Calu3 (cell line): ENCODE measurements at regions not wholly inside any gene's neighbourhood (a gene's known extent, or its start where the extent isn't known, plus 50 kb on each side); places are given as distances from the start of the nearest gene placed in this dataset.

Experiments
- BruUV-seq: library from RNA; stranded (reverse); fragments of 400-500 nt; replicated peaks from 2 replicates; lab custom pipeline; 2021; lab: Mats Ljungman, UMichigan
- CTCF ChIA-PET: fragments of 300-600 bp; sonication (Branson Sonifier 250); formaldehyde crosslinking; loops from one replicate; lab custom pipeline; 2022; ENCODE audit warnings: antibody characterized with exemption; lab: Charles Lee
- DNase-seq: peaks from one replicate; pipeline ENCODE4 v3.0.0; 2022
- H3K27ac Mint-ChIP-seq: one replicate; pipeline ENCODE4 v1.8.0; 2022; ENCODE audit warnings: mixed read lengths; ENCODE audit not compliant: unreplicated experiment
- H3K27me3 Mint-ChIP-seq: one replicate; pipeline ENCODE4 v1.8.0; 2022; ENCODE audit warnings: mixed read lengths; ENCODE audit not compliant: unreplicated experiment
- H3K36me3 Mint-ChIP-seq: one replicate; pipeline ENCODE4 v1.8.0; 2022; ENCODE audit warnings: mild to moderate bottlenecking, moderate library complexity, mixed read lengths; ENCODE audit not compliant: insufficient read depth, unreplicated experiment
- H3K4me1 Mint-ChIP-seq: one replicate; pipeline ENCODE4 v1.8.0; 2022; ENCODE audit warnings: mild to moderate bottlenecking, low read depth, mixed read lengths; ENCODE audit not compliant: unreplicated experiment
- H3K4me3 Mint-ChIP-seq: one replicate; pipeline ENCODE4 v1.8.0; 2022; ENCODE audit warnings: mild to moderate bottlenecking, low read depth, moderate library complexity, mixed read lengths; ENCODE audit not compliant: unreplicated experiment
- H3K9me3 Mint-ChIP-seq: one replicate; pipeline ENCODE4 v1.8.0; 2022; ENCODE audit warnings: low read depth, mixed read lengths; ENCODE audit not compliant: unreplicated experiment
- intact Hi-C: fragments of 100-400 bp; cut with micrococcal nuclease; formaldehyde crosslinking; loops from one replicate; pipeline ENCODE4 v1.10.0; 2022; ENCODE audit not compliant: unreplicated experiment
- TF ChIP-seq, protein P1 (sequence below): fragments of 200-600 bp; IDR thresholded peaks from one replicate; pipeline ENCODE4 v1.8.0; 2022; ENCODE audit warnings: antibody characterized with exemption; ENCODE audit not compliant: unreplicated experiment

DNA sequence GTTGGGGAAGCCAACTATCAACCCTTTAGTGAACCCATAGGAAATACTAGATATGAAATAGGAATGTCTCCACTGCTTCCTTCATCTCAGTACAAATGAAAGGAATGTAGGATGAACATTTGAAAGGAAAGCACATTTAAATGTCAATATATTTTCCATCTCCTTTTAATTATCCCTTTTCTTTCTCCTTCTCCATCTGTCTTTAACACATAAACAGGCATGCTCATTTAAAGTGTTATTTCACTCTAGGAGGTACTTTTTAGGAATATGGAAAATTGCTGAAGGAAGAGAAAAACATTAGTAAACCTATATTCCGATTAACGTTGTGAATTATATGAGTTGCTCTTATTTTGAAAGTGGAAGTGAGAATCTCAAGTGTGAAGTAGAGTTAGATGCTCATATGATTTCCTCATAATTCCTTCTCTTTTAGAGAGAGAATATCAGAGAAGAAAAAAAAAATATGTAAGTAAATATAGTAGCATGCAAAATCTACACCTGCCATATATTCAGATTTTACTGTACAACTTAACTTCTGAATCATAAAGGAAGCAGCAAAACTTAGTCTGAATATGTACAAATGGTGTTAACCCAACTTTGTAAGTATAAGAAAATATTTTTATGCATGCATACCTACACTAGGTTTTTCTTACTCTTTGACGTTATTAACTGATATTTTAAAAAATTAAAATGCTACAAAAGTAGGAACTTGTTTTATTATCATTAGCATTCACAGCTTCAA, 406.9 kb upstream of the B3GALT2 start:
- intact Hi-C loops, result no loop called here
- DNase-seq, result no peak
- CTCF ChIA-PET, result no interaction called here
- H3K27me3 Mint-ChIP-seq, result no peaks in the 10 kb centered on the region
- H3K4me3 Mint-ChIP-seq, result no peak overlapping the region
- no peaks in the 10 kb centered on the region for H3K36me3 Mint-ChIP-seq
- BruUV-seq, result no TSS peak
- H3K9me3 Mint-ChIP-seq, result no peaks in the 10 kb centered on the region
- H3K4me1 Mint-ChIP-seq, result no peaks in the 10 kb centered on the region
- TF ChIP-seq, protein P1, sequence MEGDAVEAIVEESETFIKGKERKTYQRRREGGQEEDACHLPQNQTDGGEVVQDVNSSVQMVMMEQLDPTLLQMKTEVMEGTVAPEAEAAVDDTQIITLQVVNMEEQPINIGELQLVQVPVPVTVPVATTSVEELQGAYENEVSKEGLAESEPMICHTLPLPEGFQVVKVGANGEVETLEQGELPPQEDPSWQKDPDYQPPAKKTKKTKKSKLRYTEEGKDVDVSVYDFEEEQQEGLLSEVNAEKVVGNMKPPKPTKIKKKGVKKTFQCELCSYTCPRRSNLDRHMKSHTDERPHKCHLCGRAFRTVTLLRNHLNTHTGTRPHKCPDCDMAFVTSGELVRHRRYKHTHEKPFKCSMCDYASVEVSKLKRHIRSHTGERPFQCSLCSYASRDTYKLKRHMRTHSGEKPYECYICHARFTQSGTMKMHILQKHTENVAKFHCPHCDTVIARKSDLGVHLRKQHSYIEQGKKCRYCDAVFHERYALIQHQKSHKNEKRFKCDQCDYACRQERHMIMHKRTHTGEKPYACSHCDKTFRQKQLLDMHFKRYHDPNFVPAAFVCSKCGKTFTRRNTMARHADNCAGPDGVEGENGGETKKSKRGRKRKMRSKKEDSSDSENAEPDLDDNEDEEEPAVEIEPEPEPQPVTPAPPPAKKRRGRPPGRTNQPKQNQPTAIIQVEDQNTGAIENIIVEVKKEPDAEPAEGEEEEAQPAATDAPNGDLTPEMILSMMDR, result no peak
- H3K27ac Mint-ChIP-seq, result no peak overlapping the region

DNA sequence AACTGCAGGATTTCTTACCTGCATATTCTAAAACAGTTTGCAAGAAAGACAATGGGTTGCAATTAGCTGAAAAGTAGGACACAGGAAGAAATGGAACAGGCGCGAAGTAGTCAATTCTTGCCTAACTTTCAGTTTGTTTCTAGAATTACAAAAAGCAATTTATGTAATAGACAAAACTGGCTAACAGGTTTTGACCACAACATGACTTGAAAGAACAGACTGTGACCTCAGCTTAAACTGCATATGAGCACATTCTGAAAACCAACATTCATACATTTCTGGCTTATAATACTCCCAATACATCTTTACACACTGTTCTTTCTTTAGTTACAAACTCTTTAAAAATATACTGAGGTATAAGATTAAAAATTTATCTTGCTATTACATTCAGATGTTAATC, 405.9 kb upstream of the B3GALT2 start:
- no peak overlapping the region for H3K4me3 Mint-ChIP-seq
- intact Hi-C loops, result no loop called here
- H3K9me3 Mint-ChIP-seq, result no peaks in the 10 kb centered on the region

DNA sequence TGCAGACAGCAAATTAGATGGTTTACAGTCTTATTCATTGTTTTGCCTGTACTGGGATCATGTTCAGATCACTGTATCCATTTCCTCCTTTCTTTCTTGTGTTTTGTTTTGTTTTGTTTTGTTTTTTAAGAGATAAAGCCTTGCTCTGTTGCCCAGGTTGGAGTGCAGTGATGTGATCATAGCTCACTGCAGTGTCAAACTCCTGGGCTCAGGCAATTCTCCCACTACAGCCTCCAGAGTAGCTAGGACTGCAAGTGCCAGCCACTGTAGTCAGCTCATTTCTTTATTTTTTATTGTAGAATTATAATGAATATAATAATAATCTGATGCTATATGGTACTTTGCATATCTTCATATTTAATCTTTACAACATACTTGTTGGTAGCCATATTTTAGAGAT, 403.7 kb upstream of the B3GALT2 start:
- no peak for DNase-seq
- no peaks in the 10 kb centered on the region for H3K9me3 Mint-ChIP-seq
- intact Hi-C loops, result no loop called here
- BruUV-seq, result no TSS peak
- H3K36me3 Mint-ChIP-seq, result no peaks in the 10 kb centered on the region
- H3K4me1 Mint-ChIP-seq, result no peaks in the 10 kb centered on the region
- CTCF ChIA-PET, result no interaction called here
- TF ChIP-seq, protein P1, result no peak
- no peak overlapping the region for H3K4me3 Mint-ChIP-seq
- no peak overlapping the region for H3K27ac Mint-ChIP-seq
- no peaks in the 10 kb centered on the region for H3K27me3 Mint-ChIP-seq

More for the DNA sequence above, 405.9 kb upstream of the B3GALT2 start:
- no peaks in the 10 kb centered on the region for H3K36me3 Mint-ChIP-seq
- CTCF ChIA-PET, result interaction anchor here (0.6 kb wide), 1 partner anchor 1985 kb away, joined by 3 read pairs; no protein-coding TSS in a partner anchor
- TF ChIP-seq, protein P1, result no peak
- H3K27ac Mint-ChIP-seq, result no peak overlapping the region
- DNase-seq, result no peak
- no peaks in the 10 kb centered on the region for H3K4me1 Mint-ChIP-seq
- no TSS peak for BruUV-seq
- no peaks in the 10 kb centered on the region for H3K27me3 Mint-ChIP-seq

DNA sequence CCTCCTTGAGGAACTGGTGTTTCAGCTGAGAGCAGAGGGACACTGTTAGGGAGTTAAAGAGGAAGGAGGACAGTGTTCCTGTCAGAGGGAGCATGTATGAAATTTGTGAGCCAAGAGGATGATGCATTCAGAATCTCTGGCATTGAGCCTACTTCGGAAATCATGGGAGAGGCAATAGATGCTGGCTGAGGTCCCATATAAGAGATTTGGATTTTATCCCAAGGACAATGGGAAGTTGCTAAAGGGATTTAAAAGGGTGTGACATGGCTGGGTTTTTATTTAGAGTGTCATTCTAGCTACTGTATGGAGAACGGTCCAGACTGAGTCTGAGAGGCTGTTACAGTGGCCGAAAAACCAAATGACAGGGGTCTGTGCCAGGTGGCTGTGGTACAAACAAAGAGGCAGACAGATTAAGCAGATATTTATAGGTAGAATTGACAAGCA, 403.2 kb upstream of the B3GALT2 start:
- no peak overlapping the region for H3K27ac Mint-ChIP-seq
- H3K36me3 Mint-ChIP-seq, result no peaks in the 10 kb centered on the region
- no peaks in the 10 kb centered on the region for H3K9me3 Mint-ChIP-seq
- no peaks in the 10 kb centered on the region for H3K27me3 Mint-ChIP-seq
- TF ChIP-seq, protein P1, result no peak
- H3K4me1 Mint-ChIP-seq, result no peaks in the 10 kb centered on the region
- DNase-seq, result no peak
- CTCF ChIA-PET, result interaction anchor here (0.5 kb wide), 1 partner anchor 89 kb away, joined by 11 read pairs; no protein-coding TSS in a partner anchor
- no peak overlapping the region for H3K4me3 Mint-ChIP-seq
- intact Hi-C loops, result no loop called here
- no TSS peak for BruUV-seq
